Frontal cortex (tissue), 3 donors: ENCODE measurements at regions not wholly inside any gene's neighbourhood (a gene's known extent, or its start where the extent isn't known, plus 50 kb on each side); places are given as distances from the start of the nearest gene placed in this dataset.
"Not testable (repeated sequence)": the region's sequence is repeated elsewhere in the genome, so short reads cannot be mapped to it uniquely, and the experiment has no call there.

Experiments used
- DNase-seq, 2 donors: peaks; one replicate each; pipeline ENCODE4 v3.0.0; 2012; ENCODE audit warnings: low spot score in 2 of 2
- FAIRE-seq: peaks from 2 replicates; lab custom pipeline; 2012; peaks lifted over from hg19 to GRCh38; lab: Jason Lieb, UNC
- donor health status: control.
- donor health status: control.
- donor health status: control.

- DNase-seq: no peak
- FAIRE-seq: no peak
Measured at GRCh38 chr6:15885624-15886023, 222.8 kb upstream of the DTNBP1 start.

GRCh38 chr6:15883593-15883992, 220.8 kb upstream of the DTNBP1 start:
- not testable (repeated sequence) for DNase-seq, FAIRE-seq

- DNase-seq (no peak), FAIRE-seq (no peak)
Measured at GRCh38 chr6:15882915-15883314, 220.1 kb upstream of the DTNBP1 start.

GRCh38 chr6:15882345-15882744, 219.5 kb upstream of the DTNBP1 start:
- no peak for FAIRE-seq
- no peak for DNase-seq

- no peak for FAIRE-seq
- no peak for DNase-seq
Measured at GRCh38 chr6:15881150-15881549, 218.3 kb upstream of the DTNBP1 start.

- DNase-seq (no peak), FAIRE-seq (no peak)
Measured at GRCh38 chr6:15880262-15880973, 217.6 kb upstream of the DTNBP1 start.

- FAIRE-seq (no peak), DNase-seq (no peak)
Measured at GRCh38 chr6:15879371-15880261, 216.8 kb upstream of the DTNBP1 start.

- FAIRE-seq (no peak), DNase-seq (no peak)
Measured at GRCh38 chr6:15877231-15877630, 214.4 kb upstream of the DTNBP1 start.

GRCh38 chr6:15876406-15876805, 213.6 kb upstream of the DTNBP1 start:
- FAIRE-seq (no peak), DNase-seq (no peak)

- DNase-seq (no peak), FAIRE-seq (no peak)
Measured at GRCh38 chr6:15875797-15876196, 213.0 kb upstream of the DTNBP1 start.

- DNase-seq (no peak), FAIRE-seq (no peak)
Measured at GRCh38 chr6:15874821-15875220, 212.0 kb upstream of the DTNBP1 start.

- FAIRE-seq (no peak), DNase-seq (no peak)
Measured at GRCh38 chr6:15874326-15874725, 211.5 kb upstream of the DTNBP1 start.

- FAIRE-seq: no peak
- no peak for DNase-seq
Measured at GRCh38 chr6:15872241-15873103, 209.6 kb upstream of the DTNBP1 start.

- DNase-seq (no peak), FAIRE-seq (no peak)
Measured at GRCh38 chr6:15871276-15871675, 208.4 kb upstream of the DTNBP1 start.

- DNase-seq (no peak), FAIRE-seq (no peak)
Measured at GRCh38 chr6:15870333-15871043, 207.7 kb upstream of the DTNBP1 start.

- FAIRE-seq: no peak
- DNase-seq: no peak
Measured at GRCh38 chr6:15864708-15865062, 201.9 kb upstream of the DTNBP1 start.

- no peak for DNase-seq
- no peak for FAIRE-seq
Measured at GRCh38 chr6:15864038-15864707, 201.3 kb upstream of the DTNBP1 start.

GRCh38 chr6:15862810-15863209, 200.0 kb upstream of the DTNBP1 start:
- DNase-seq (no peak), FAIRE-seq (no peak)

- FAIRE-seq (no peak), DNase-seq (no peak)
Measured at GRCh38 chr6:15861486-15861885, 198.7 kb upstream of the DTNBP1 start.
